ENCODE measurements at regions not wholly inside any gene's neighbourhood (a gene's known extent, or its start where the extent isn't known, plus 50 kb on each side); places are given as distances from the start of the nearest gene placed in this dataset.
A peak's percentile ranks its signal among the peaks of the same experiment; 100 is the strongest.

DNA sequence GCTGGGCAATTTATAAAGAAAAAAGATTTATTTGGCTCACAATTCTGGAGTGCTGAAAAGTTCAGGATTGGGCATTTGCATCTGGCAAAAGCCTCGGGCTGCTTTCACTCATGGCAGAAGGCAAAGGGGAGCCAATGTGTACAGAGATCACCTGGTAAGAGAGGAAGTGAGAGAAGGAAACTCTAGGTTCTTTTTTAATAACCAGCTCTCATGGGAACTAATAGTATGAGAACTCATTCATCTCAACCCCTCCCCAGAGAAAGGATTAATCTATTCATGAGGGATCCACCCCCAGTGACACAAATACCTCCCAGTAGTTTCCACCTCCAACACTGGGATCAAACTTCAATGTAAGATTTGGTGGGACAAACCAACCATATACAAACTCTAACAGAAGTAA lies 129.0 kb downstream of the EVA1A start:
- TF ChIP-seq CTCF (IDR thresholded peaks at IDR 0.05 in 2 of 3, conservative IDR thresholded peaks at IDR 0.05 in 1 of 3; ENCODE audit: control insufficient read depth in 2 of 3, extremely low read depth in 1 of 3, insufficient read depth in 1 of 3, low read depth in 3 of 3, low read length in 3 of 3) (no peak), SMC3 (IDR thresholded peaks at IDR 0.05; ENCODE audit: borderline replicate concordance, low read length) (no peak), CBX5 (IDR thresholded peaks at IDR 0.05; ENCODE audit: low read depth) (no peak), ZNF384 (IDR thresholded peaks at IDR 0.05; ENCODE audit: borderline replicate concordance, low read depth, low read length) (no peak), ZSCAN29 (IDR thresholded peaks at IDR 0.05) (no peak), USF2 (IDR thresholded peaks at IDR 0.05; ENCODE audit: borderline replicate concordance, low read depth, low read length) (no peak), POLR2A (IDR thresholded peaks at IDR 0.05; ENCODE audit: low read depth, low read length) (no peak), ZBTB33 (IDR thresholded peaks at IDR 0.05) (no peak), SUPT20H (IDR thresholded peaks at IDR 0.05; ENCODE audit: borderline replicate concordance, control insufficient read depth, low read depth, low read length) (no peak), TBL1XR1 (IDR thresholded peaks at IDR 0.05; ENCODE audit: low read depth, low read length) (no peak; the same call in 1 of the 2 replicates), BHLHE40 (IDR thresholded peaks at IDR 0.05; ENCODE audit: borderline replicate concordance in 1 of 2, low read depth in 2 of 2, low read length in 1 of 2) (peak in 1 of 2 experiments; percentile 34; a peak in 1 of 4 replicates)
- TF ChIP-seq, protein P1, sequence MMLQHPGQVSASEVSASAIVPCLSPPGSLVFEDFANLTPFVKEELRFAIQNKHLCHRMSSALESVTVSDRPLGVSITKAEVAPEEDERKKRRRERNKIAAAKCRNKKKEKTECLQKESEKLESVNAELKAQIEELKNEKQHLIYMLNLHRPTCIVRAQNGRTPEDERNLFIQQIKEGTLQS (IDR thresholded peaks at IDR 0.05; ENCODE audit: borderline replicate concordance, extremely low read depth, low read depth, low read length), result no peak
- TF ChIP-seq, protein P2, sequence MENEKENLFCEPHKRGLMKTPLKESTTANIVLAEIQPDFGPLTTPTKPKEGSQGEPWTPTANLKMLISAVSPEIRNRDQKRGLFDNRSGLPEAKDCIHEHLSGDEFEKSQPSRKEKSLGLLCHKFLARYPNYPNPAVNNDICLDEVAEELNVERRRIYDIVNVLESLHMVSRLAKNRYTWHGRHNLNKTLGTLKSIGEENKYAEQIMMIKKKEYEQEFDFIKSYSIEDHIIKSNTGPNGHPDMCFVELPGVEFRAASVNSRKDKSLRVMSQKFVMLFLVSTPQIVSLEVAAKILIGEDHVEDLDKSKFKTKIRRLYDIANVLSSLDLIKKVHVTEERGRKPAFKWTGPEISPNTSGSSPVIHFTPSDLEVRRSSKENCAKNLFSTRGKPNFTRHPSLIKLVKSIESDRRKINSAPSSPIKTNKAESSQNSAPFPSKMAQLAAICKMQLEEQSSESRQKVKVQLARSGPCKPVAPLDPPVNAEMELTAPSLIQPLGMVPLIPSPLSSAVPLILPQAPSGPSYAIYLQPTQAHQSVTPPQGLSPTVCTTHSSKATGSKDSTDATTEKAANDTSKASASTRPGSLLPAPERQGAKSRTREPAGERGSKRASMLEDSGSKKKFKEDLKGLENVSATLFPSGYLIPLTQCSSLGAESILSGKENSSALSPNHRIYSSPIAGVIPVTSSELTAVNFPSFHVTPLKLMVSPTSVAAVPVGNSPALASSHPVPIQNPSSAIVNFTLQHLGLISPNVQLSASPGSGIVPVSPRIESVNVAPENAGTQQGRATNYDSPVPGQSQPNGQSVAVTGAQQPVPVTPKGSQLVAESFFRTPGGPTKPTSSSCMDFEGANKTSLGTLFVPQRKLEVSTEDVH (IDR thresholded peaks at IDR 0.05; ENCODE audit: low read depth, partially characterized antibody), result no peak

Measured in GM12878 (cell line).